GM18867 (cell line): ENCODE measurements at regions not wholly inside any gene's neighbourhood (a gene's known extent, or its start where the extent isn't known, plus 50 kb on each side); places are given as distances from the start of the nearest gene placed in this dataset.
"Not testable (repeated sequence)": the region's sequence is repeated elsewhere in the genome, so short reads cannot be mapped to it uniquely, and the experiment has no call there.

Experiments used
- ATAC-seq: cut with Tn5 transposase; IDR thresholded peaks from one replicate; pipeline ENCODE4 v1.9.1; 2021; ENCODE audit warnings: mild to moderate bottlenecking, moderate library complexity; ENCODE audit not compliant: unreplicated experiment

DNA sequence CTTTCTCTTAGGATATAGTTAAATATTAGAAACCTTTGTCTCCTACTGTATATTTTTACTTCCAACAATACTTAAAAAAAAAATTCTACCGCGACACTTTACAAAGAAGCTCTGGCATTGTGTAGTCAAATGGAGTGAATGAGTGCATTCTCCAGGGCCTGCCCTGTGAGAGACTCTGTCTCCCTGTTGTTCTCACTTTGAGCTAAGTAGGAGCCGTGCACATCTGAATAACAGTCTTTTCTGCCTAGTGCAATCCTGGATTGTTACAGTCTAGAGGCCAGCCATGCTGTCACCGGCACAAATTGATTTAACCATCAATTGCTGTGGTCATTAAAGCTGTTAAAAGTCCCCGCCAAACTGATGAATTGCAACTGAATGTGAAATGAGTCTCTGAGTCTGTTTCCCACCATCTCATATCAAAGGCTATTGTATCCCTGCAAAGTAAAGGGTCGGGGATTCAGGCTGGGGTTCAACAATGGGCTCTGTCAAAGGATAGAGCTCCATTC, 156.0 kb downstream of the RFPL4B start:
- ATAC-seq = no peak

DNA sequence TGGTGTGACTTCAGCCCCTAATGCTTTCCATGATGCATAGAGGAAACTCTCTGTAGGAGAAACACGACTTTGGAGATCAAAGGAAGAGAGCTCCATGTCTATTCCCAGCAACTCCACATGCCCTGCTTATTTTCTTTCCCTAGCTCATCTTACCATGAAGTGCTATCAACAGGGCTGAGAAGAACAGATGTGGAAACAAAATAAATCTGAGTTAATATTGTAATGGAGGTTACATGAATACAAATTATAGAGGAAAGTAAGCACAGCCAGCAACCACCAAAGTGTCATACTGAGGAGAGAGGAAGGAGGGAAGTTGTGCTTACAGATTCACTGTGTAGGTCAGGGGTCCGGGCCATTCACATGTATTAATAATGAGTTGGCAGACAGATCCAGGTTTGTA, 157.5 kb downstream of the RFPL4B start:
- no peak for ATAC-seq

DNA sequence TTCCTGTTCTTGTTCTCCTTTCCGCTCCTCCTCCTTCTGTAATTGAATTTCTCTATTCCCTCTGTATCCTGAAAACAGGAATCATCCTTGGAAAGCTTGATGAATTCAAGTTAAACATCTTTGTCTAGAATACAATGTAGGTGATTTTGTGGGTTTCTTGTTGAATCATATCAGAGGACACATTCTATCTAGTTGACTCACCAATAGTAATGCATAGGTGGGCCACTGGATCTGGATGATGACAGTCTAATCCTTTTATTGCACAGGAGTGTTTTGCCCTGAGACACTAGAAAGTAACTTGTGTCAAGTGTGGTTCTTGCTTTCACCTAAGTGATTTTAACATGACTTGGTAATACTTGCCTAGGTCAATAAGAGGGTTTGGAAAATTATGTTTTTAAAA, 164.3 kb downstream of the RFPL4B start:
- no peak for ATAC-seq

DNA sequence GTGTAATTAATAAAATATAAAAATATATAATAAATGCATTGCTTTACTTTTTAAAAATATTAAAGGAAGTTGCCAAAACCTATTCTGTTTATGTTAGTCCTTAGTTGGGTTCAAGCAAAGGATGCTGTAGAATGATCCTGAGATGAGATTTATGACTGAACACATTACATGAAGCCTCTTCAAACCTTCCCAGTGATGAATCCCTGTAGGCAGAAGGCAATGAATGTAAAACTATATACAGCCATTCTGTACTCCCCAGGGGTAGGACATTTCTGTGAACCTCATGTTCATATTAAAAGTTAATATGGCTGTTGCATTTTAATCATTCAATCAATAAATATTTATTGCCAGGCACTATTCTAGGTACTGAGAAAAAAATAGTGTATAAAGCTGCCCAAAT, 166.0 kb downstream of the RFPL4B start:
- ATAC-seq = no peak

DNA sequence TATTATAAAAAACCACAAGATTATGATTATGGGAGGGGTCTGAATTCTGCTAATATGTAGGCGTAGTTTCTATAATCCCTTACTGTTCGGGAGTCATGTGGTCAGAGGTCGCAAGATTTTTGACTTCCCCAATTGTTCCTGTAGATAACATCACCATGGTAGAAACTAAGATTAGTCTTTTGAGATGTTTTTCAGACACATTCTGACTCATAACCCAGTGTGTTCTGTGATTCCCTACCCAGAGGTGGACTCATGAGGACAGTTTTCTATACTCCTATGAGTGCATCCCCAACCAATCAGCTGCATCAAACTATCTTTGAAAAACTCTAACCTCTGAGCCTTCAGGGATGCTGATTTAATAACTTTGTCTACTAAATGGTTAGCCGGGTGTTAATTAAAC, 175.5 kb downstream of the RFPL4B start:
- no peak for ATAC-seq

DNA sequence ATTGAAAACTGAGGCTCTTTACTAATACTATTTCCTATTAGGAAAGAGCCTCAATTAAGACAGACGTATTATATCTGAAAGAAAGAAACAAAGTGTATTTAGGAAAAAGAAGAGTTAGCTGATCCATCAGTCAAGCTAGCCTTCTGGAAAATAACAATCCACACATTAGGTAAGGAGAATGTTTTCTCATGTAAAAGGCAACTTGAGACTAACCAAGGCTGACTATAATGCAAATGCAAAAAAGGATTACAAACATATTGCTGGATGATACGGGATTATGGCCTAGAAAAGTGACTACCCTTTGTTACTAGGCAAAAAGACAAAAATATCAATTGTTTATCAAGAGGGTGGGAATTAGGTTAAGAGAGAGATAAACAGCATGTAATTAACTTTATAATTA, 176.9 kb downstream of the RFPL4B start:
- no peak for ATAC-seq

DNA sequence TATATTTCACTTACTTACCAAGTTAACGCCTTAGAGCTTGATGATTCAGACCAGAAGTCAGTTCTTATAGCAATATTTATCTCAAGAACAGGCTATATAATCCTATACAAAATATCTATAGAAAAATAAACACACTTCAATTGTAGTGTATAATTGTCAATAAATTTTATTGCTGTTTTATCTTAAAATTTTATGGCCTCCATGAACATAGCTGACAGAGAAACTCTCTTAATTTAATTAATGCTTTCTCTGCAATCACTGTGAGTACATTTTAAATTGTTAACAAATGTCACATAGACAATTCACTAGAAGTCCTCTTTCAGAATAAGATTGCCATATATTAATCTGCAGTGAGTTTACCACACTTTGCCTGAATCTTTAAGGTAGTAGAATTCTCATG, 178.6 kb downstream of the RFPL4B start:
- ATAC-seq = no peak

DNA sequence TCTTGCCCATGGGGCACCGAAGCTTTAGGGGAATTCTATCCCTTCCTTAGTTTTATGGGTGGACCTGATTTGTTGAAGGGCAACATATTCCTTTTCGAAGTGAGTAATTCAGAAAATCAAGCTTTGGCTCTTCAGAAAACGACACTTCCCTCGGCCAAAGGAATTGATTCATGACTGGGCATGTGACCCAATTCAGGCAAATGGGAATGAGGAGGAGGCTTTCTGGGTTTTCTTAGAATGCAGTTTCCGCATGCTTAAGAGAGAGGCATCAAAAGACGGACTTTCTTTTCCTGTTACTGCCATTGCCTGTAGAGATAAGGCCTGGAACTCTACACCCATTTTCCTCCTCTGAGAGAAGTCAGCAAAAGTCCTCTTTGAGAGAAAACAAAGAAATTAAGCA, 179.5 kb downstream of the RFPL4B start:
- ATAC-seq = no peak

DNA sequence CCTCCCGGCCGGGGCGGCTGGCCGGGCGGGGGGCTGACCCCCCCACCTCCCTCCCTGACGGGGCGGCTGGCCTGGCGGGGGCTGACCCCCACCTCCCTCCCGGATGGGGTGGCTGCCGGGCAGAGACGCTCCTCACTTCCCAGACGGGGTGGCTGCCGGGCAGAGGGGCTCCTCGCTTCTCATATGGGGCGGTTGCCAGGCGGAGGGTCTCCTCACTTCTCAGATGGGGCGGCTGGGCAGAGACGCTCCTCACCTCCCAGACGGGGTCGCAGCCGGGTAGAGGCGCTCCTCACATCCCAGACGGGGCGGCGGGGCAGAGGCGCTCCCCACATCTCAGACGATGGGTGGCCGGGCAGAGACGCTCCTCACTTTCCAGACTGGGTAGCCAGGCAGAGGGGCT, 181.2 kb downstream of the RFPL4B start:
- not testable (repeated sequence) for ATAC-seq

DNA sequence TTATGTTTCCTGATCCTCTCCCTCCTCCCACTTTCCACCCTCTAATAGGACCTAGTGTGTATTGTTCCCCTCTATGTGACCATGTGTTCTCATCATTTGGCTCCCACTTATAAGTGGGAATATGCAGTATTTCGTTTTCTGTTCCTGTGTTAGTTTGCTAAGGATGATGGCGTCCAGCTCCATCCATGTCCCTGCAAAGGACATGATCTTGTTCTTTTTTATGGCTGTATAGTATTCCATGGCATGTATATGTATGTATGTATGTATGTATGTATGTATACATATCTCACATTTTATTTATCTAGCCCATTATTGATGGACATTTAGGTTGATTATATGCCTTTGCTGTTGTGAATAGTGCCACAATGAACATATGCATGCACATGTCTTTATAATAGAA, 188.7 kb downstream of the RFPL4B start:
- ATAC-seq = no peak

DNA sequence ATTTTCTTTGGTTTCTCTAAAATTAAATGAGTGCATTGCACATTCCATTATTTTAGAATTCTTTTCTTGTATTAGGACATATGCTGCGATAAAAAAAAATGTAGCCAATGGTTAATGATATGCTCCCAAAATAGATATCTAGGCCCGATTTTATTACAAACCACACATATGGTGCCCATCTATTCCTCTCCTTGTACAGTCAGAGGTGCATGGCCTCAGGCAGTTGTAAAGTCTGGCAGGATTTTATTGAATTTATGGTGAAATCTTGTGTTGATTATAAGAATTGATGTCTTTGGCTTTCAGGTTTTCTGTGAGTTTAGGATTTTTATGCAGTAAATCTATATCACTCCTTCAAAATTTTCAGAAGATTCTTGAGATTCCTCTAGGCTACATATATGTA, 192.2 kb downstream of the RFPL4B start:
- no peak for ATAC-seq

DNA sequence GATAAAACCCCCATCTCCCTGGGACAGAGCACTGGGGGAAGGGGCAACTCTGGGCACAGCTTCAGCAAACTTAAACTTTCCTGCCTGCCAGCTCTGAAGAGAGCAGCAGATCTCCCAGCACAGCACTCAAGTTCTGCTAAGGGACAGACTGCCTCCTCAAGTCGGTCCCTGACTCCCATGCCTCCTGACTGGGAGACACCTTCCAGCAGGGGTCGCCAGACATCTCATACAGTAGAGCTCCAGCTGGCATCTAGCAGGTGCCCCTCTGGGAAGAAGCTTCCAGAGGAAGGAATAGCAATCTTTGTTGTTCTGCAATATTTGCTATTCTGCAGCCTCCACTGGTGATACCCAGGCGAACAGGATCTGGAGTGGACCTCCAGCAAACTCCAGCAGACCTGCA, 194.7 kb downstream of the RFPL4B start:
- ATAC-seq = not testable (repeated sequence)

DNA sequence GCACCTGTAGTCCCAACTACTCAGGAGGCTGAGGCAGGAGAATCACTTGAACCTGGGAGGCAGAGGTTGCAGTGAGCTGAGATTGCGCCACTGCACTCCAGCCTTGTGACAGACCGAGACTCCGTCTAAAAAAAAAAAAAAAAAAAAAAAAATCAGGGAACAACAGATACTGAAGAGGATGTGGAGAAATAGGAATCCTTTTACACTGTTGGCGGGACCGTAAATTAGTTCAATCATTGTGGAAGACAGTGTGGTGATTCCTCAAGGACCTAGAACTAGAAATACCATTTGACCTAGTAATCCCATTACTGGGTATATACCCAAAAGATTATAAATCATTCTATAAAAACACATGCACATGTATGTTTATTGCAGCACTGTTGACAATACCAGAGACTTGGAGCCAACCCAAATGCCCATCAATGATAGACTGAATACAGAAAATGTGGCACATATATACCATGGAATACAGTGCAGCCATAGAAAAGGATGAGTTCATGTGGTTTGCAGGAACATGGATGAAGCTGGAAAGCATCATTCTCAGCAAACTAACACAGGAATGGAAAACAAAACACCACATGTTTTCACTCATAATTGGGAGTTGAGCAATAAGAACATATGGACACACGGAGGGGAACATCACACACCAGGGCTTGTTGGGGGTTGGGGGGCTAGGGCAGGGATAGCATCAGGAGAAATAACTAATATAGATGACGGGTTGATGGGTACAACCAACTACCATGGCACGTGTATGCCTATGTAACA, 200.4 kb downstream of the RFPL4B start:
- ATAC-seq = not testable (repeated sequence)

DNA sequence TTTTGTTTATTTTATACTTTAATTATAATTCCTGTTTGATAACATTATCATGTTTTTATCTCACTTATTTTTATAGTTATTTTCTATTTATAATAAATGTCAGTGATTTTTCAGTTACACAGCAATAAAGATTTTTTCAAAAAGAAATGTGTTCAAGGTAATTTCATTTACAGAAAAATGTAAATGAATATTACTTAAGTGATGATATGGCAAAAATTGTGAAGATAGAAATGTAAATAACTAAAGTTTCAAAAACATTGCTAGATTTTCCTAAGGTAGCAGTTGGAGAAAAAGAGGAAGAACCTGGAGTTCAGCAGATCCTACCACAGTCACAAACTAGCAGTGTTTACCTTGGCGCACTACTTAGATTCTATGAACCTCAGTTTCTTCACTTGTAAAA, 202.6 kb downstream of the RFPL4B start:
- no peak for ATAC-seq

DNA sequence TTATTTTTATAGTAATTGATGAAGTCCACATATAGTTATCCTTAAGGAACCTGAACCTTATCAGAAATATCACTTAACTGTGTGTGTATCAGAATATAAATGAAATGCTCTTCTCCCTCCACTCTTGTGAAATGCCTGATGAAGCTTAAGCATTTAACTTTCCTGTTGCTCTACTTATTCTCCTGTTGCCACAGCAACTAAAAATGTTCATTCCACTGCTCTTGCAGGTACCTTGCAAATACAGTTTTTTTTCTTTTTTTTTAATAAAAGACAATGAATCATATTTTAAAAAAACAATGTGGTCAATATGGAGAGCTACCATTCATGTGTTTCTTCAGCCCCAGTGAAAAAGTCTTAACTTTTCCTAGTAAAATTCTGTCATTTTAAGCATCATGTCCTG, 210.3 kb downstream of the RFPL4B start:
- no peak for ATAC-seq

DNA sequence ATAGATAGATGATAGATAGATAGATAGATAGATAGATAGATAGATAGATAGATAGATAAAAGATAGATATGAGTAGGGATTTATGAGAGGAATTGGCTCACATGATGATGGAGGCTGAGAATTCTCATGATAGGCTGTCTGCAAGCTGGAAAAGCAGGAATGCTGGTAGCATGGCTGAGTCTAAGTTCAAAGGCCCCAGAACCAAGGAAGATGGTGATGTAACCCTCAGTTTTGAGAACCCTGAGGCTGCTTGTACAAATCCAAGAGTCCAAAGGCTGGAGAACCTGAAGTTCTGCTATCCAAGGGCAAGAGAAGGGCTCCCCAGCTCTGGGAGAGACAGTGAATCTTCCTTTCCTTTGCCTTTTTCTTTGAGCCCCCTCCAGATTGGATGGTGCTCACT, 210.8 kb downstream of the RFPL4B start:
- ATAC-seq = no peak

DNA sequence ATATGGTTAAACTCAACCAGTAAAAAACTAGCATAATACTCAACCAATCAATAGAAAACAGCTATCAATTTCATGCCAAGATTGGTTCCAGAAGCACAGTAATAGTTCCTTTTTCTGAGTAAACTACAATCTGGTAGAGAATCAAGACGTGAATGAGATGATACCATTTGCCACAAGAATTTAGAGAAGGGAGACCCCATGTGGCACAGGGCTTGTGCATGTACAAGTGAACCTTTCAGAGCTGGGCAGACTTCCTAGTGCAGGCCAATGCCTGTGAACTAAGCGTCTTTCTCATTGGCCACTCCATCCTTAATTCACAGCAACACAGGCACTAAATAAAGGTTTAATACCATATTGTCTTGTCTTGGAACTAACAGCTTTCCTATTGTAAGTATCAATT, 213.5 kb downstream of the RFPL4B start:
- no peak for ATAC-seq

DNA sequence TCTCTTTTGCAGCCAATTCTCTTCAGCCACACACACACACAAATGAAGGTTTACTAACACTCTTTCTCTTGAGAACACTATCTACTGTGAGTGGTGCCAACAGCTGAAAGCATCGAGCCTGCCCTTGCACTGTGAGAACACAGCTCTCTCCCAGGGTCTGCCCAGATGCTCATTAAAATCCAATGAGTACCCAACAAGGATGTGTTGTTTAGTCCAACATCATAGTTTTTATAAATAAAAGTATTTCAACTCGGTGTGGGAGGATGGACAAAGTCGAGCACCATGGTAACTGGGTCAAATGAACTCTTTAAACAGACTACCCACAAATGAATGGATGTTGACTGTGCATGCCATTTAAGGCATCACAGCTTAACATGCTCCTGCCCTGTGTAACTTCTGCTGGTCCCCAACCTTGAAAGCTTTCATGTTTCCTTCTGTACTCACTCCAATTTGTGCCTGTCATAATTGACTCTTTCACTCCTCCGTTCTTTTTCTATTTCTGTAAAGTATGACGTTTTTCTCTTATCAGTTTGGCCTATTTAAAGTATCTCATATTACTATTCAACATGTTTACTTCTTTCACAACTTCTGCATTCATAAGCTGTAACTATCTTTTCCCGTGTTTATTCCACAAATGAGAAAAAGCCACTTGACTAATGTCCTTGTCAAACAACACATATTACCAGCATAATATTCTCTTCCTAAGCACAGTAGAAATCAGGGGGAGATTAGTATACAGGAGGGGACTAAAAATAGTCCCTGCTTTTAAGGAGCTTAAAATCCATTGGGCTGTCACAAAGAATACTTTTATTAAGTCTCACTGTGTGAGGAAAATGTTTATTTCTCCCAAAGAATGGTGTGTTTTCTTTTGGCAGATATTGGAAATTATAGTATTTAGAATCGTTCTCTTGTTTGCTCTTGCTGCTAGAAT, 215.4 kb downstream of the RFPL4B start:
- no peak for ATAC-seq

DNA sequence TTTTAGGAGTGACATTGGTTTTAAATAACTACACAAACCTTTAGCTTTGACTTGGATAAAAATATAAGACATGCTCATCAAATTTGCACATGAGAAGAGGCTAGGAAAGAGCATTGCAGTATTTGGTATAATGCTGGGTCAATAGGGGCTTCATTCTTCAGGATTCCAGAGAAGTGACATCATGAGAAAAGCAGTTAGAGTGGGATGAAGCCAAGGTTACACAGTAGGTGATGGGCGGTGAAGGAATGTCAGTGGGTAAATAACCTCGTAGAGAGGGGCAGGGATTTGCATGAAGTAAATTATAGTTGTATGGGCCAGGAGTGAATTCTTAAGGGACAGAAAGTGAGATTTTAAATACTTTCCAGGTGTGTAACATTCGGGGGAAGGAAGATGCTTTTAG, 216.2 kb downstream of the RFPL4B start:
- no peak for ATAC-seq

DNA sequence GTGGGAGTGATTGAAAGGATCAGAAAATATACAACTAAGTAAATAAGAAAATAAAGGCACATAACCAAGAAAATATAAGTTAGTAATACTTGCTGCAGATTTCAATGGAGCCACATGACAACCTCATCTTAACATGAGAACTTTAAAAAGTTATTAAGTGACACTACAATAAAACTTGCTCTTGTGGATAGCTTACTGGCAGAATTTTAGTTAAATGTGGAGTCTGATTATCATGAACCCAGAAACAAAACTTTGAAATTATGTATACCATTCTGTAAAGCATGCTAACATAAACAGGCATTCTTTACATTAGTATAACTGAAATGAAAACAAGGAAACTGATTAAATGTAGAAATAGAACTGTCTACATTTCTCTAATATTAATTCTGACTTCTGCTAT, 220.9 kb downstream of the RFPL4B start:
- no peak for ATAC-seq

DNA sequence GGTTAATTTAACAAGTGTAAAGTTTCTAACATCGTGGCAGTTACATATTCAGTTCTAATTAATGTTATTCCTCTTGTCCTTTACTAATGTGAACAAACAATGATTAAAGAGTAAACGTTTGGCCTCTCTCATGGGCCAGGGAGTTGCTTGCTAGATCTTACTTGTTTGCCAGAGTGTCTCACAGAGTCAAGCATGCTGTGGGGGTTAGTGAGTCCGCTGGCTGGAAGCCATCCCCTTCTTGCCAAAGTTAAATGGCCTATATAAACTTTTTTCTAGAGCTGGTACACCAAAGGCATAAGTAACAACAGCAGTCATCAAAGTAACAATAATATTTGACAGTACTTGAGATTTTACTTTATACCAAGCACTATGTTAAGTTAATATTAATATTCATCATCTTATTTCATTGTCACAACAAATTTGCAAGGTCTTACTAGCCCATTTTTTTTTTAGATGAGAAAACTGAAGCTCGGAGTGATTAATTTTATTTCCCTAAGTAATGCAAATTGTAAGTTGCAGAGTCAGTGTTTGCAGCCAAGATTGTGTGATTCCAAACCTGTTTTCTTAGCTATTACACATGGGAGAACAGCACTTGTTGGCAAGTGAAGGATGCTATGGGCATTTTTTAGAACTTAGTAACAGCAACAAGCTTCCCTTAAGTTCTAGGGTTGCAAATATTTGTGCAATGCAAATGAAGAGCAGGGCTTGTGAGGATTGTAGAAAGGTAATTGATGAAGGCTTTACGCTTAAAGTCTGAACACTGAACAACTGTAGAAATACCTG, 224.5 kb downstream of the RFPL4B start:
- no peak for ATAC-seq
